ENCODE measurements at regions not wholly inside any gene's neighbourhood (a gene's known extent, or its start where the extent isn't known, plus 50 kb on each side); places are given as distances from the start of the nearest gene placed in this dataset.

GRCh38 chr4:23202712-23203247 lies 510.0 kb downstream of the GBA3 start:
- TF ChIP-seq CTCF (IDR thresholded peaks at IDR 0.05; ENCODE audit: low read depth, low read length, missing control alignments), result no peak
- H3K4me3 ChIP-seq (ENCODE audit: low read depth, low read length), result no peak overlapping the region
- DNase-seq (ENCODE audit: low read depth), result no peak
- in situ Hi-C loops (cut with HindIII; ENCODE audit: low sequenced_read_pairs), result no loop called here

GRCh38 chr4:23194751-23195150 lies 502.0 kb downstream of the GBA3 start:
- H3K4me3 ChIP-seq (ENCODE audit: low read depth, low read length), result no peak overlapping the region
- no peak for TF ChIP-seq CTCF (IDR thresholded peaks at IDR 0.05; ENCODE audit: low read depth, low read length, missing control alignments)
- in situ Hi-C loops (cut with HindIII; ENCODE audit: low sequenced_read_pairs), result no loop called here
- DNase-seq (ENCODE audit: low read depth), result no peak

- DNase-seq (ENCODE audit: low read depth), result no peak
- H3K4me3 ChIP-seq (ENCODE audit: low read depth, low read length), result no peak overlapping the region
- in situ Hi-C loops (cut with HindIII; ENCODE audit: low sequenced_read_pairs), result no loop called here
- TF ChIP-seq CTCF (IDR thresholded peaks at IDR 0.05; ENCODE audit: low read depth, low read length, missing control alignments), result no peak
These were observed 481.4 kb downstream of the GBA3 start for GRCh38 chr4:23174179-23174578.

- no peak for TF ChIP-seq CTCF (IDR thresholded peaks at IDR 0.05; ENCODE audit: low read depth, low read length, missing control alignments)
- in situ Hi-C loops (cut with HindIII; ENCODE audit: low sequenced_read_pairs), result no loop called here
- H3K4me3 ChIP-seq (ENCODE audit: low read depth, low read length), result no peak overlapping the region
- DNase-seq (ENCODE audit: low read depth), result no peak
These were observed 479.2 kb downstream of the GBA3 start for GRCh38 chr4:23171976-23172375.

- TF ChIP-seq CTCF (IDR thresholded peaks at IDR 0.05; ENCODE audit: low read depth, low read length, missing control alignments), result no peak
- in situ Hi-C loops (cut with HindIII; ENCODE audit: low sequenced_read_pairs), result no loop called here
- H3K4me3 ChIP-seq (ENCODE audit: low read depth, low read length), result no peak overlapping the region
- DNase-seq (ENCODE audit: low read depth), result no peak
These were observed 477.0 kb downstream of the GBA3 start for GRCh38 chr4:23169608-23170311.

- TF ChIP-seq CTCF (IDR thresholded peaks at IDR 0.05; ENCODE audit: low read depth, low read length, missing control alignments), result no peak
- no peak overlapping the region for H3K4me3 ChIP-seq (ENCODE audit: low read depth, low read length)
- in situ Hi-C loops (cut with HindIII; ENCODE audit: low sequenced_read_pairs), result no loop called here
- no peak for DNase-seq (ENCODE audit: low read depth)
These were observed 474.2 kb downstream of the GBA3 start for GRCh38 chr4:23166919-23167318.

Measured in astrocyte of the cerebellum (primary cell).